SU-DHL-6 (cell line): ENCODE measurements at regions not wholly inside any gene's neighbourhood (a gene's known extent, or its start where the extent isn't known, plus 50 kb on each side); places are given as distances from the start of the nearest gene placed in this dataset.

Source experiments
- EZH2phosphoT487 ChIP-seq: fragments of 200-600 bp; sonication (generic), shearing (Covaris generic); conservative IDR thresholded peaks from 2 replicates; pipeline ENCODE4 v1.6.1; 2018; ENCODE audit warnings: mild to moderate bottlenecking, antibody characterized with exemption, low read length, moderate library complexity, mixed read lengths
- TF ChIP-seq, protein P1 (sequence below): fragments of 200-600 bp; sonication (generic); IDR thresholded peaks from one replicate; pipeline ENCODE4 v1.5.1; 2017; ENCODE audit warnings: antibody characterized with exemption, mild to moderate bottlenecking, low read length, moderate library complexity; ENCODE audit not compliant: insufficient read depth, poor library complexity, severe bottlenecking

DNA sequence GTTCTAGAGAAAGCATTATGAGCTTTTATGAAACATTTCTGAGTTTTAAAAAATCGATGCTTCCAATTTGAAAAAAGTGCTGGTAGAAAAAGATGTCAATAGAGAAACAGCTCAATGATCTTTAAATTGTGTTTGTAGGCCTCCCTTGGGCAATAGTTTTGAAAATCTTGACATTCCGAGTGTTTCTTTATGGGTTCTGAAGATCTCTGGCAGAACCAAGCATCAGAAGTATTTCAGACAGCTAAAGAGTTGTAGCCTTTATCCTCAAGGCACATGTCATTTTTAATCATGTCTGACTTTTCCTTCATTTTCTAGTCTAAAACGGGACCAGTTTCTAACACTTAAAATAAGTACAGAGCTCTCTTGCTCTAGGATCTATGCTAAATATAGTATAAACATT is 188.1 kb upstream of the CBLB start:
- TF ChIP-seq, protein P1, sequence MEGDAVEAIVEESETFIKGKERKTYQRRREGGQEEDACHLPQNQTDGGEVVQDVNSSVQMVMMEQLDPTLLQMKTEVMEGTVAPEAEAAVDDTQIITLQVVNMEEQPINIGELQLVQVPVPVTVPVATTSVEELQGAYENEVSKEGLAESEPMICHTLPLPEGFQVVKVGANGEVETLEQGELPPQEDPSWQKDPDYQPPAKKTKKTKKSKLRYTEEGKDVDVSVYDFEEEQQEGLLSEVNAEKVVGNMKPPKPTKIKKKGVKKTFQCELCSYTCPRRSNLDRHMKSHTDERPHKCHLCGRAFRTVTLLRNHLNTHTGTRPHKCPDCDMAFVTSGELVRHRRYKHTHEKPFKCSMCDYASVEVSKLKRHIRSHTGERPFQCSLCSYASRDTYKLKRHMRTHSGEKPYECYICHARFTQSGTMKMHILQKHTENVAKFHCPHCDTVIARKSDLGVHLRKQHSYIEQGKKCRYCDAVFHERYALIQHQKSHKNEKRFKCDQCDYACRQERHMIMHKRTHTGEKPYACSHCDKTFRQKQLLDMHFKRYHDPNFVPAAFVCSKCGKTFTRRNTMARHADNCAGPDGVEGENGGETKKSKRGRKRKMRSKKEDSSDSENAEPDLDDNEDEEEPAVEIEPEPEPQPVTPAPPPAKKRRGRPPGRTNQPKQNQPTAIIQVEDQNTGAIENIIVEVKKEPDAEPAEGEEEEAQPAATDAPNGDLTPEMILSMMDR = no peak
- TF ChIP-seq EZH2phosphoT487 = no peak
